Erythroblast (primary cell): ENCODE measurements at regions not wholly inside any gene's neighbourhood (a gene's known extent, or its start where the extent isn't known, plus 50 kb on each side); places are given as distances from the start of the nearest gene placed in this dataset.
"Not testable (repeated sequence)": the region's sequence is repeated elsewhere in the genome, so short reads cannot be mapped to it uniquely, and the experiment has no call there.

Source experiments
- GATA1 ChIP-seq: IDR thresholded peaks from 2 replicates; pipeline ENCODE4 v1.6.1; 2011; ENCODE audit warnings: low read depth, mild to moderate bottlenecking, control low read depth, low read length, moderate library complexity
- POLR2A ChIP-seq: IDR thresholded peaks from 2 replicates; pipeline ENCODE4 v1.6.1; 2011; ENCODE audit warnings: mild to moderate bottlenecking, low read length

DNA sequence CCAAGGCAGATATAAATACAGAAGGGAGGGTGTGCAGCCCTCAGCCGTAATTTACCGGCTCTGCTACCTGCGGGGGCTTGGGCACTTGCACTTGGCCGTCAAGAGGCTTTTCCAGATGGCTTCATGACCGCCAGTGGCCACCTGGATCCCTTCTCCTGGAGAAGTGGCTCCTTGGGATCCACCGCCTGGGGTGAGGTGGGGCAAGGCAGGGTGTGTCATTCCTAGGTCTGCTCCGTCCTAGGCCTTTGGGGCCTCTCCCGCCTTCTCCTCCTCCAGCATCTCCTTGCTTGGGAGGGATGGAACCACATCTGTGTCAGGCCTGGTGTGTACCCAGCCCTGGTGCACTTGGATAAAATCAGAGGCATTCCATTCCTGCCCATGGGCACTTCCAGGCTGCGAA is 80.8 kb upstream of the GOLGA6L4 start:
- TF ChIP-seq POLR2A, GATA1: not testable (repeated sequence)
